CD14-positive monocyte (primary cell): ENCODE measurements at regions not wholly inside any gene's neighbourhood (a gene's known extent, or its start where the extent isn't known, plus 50 kb on each side); places are given as distances from the start of the nearest gene placed in this dataset.

Experiments used
- DNase-seq, 3 donors: peaks; one replicate each; pipeline ENCODE4 v3.0.0-alpha.2; 2011 to 2022
- H2AFZ ChIP-seq: 2 replicates; pipeline ENCODE4 v1.6.0; 2012; ENCODE audit warnings: mild to moderate bottlenecking, low read depth, low read length, inconsistent platforms; ENCODE audit not compliant: insufficient read depth, poor library complexity, severe bottlenecking
- H3K27ac ChIP-seq, 2 donors: 1 replicate in 1 of 2; 2 replicates in 1 of 2; pipeline ENCODE4 v1.5.1; 2012 to 2013; ENCODE audit warnings: low read length in 2 of 2, control low read depth in 1 of 2, inconsistent platforms in 1 of 2, low read depth in 1 of 2, mild to moderate bottlenecking in 1 of 2
- H3K27me3 ChIP-seq, 2 donors: one replicate each; pipeline versions ENCODE4 v1.6.0 to v1.6.1; 2011 to 2013; ENCODE audit warnings: low read length in 2 of 2; ENCODE audit not compliant: control insufficient read depth in 2 of 2, insufficient read depth in 2 of 2
- H3K36me3 ChIP-seq, 2 donors: replicated peaks in 1 of 2; 1 replicate in 1 of 2; 2 replicates in 1 of 2; pipeline versions ENCODE4 v1.5.1 to v1.6.1; 2012 to 2013; ENCODE audit warnings: low read length in 2 of 2, control low read depth in 1 of 2, inconsistent platforms in 1 of 2, mild to moderate bottlenecking in 1 of 2; ENCODE audit not compliant: insufficient read depth in 2 of 2, control insufficient read depth in 1 of 2
- H3K4me1 ChIP-seq, 2 donors: 1 replicate in 1 of 2; 2 replicates in 1 of 2; pipeline versions ENCODE4 v1.5.1 to v1.6.1; 2012 to 2013; ENCODE audit warnings: low read length in 2 of 2, control low read depth in 1 of 2, inconsistent platforms in 1 of 2, mild to moderate bottlenecking in 1 of 2, moderate library complexity in 1 of 2; ENCODE audit not compliant: insufficient read depth in 2 of 2, control insufficient read depth in 1 of 2
- H3K4me2 ChIP-seq: replicated peaks from 2 replicates; pipeline ENCODE3; 2012; ENCODE audit warnings: low read length, moderate library complexity, mild to moderate bottlenecking; ENCODE audit not compliant: poor library complexity, severe bottlenecking; ENCODE audit errors: extremely low read depth
- H3K4me3 ChIP-seq, 3 experiments: fragments of 200-600 bp in 1 of 3; sonication (generic) in 1 of 3; replicated peaks in 1 of 3; 1 replicate in 2 of 3; 2 replicates in 1 of 3; pipeline ENCODE4 v1.5.1; 2011 to 2013; ENCODE audit warnings: low read length in 3 of 3, mild to moderate bottlenecking in 3 of 3, control low read depth in 2 of 3, low read depth in 2 of 3, inconsistent platforms in 1 of 3, moderate library complexity in 1 of 3
- H3K79me2 ChIP-seq: 2 replicates; pipeline ENCODE4 v1.6.0; 2012; ENCODE audit warnings: mild to moderate bottlenecking, control low read depth, inconsistent platforms, low read length, moderate library complexity; ENCODE audit not compliant: insufficient read depth
- H3K9ac ChIP-seq: 2 replicates; pipeline ENCODE4 v1.6.0; 2017; ENCODE audit warnings: low read length, mild to moderate bottlenecking; ENCODE audit not compliant: insufficient read depth, poor library complexity, severe bottlenecking
- H3K9me3 ChIP-seq, 2 donors: replicated peaks in 1 of 2; 1 replicate in 1 of 2; 2 replicates in 1 of 2; pipeline versions ENCODE4 v1.5.1 to v1.6.1; 2012 to 2013; ENCODE audit warnings: low read length in 2 of 2, control low read depth in 1 of 2; ENCODE audit not compliant: control insufficient read depth in 1 of 2, insufficient read depth in 1 of 2
- H4K20me1 ChIP-seq: 2 replicates; pipeline ENCODE4 v1.6.0; 2012; ENCODE audit warnings: mild to moderate bottlenecking, low read length, control low read depth, moderate library complexity; ENCODE audit not compliant: insufficient read depth
- H3K27ac Mint-ChIP-seq, 7 donors: one replicate each; pipeline ENCODE4 v1.8.0; 2020; ENCODE audit warnings: mild to moderate bottlenecking in 7 of 7, mixed read lengths in 7 of 7, moderate library complexity in 6 of 7, inconsistent platforms in 2 of 7
- H3K27me3 Mint-ChIP-seq, 3 donors: one replicate each; pipeline ENCODE4 v1.8.0; 2021 to 2022; ENCODE audit warnings: low read depth in 3 of 3, mild to moderate bottlenecking in 3 of 3, mixed read lengths in 3 of 3, moderate library complexity in 3 of 3, inconsistent platforms in 1 of 3
- H3K36me3 Mint-ChIP-seq, 2 donors: one replicate each; pipeline ENCODE4 v1.8.0; 2020; ENCODE audit warnings: mixed read lengths in 2 of 2, inconsistent platforms in 1 of 2, mild to moderate bottlenecking in 1 of 2
- H3K4me1 Mint-ChIP-seq: one replicate; pipeline ENCODE4 v1.8.0; 2020; ENCODE audit warnings: mild to moderate bottlenecking, mixed read lengths
- H3K4me3 Mint-ChIP-seq, 2 donors: one replicate each; pipeline ENCODE4 v1.8.0; 2020; ENCODE audit warnings: mild to moderate bottlenecking in 2 of 2, mixed read lengths in 2 of 2, moderate library complexity in 1 of 2
- H3K9me3 Mint-ChIP-seq, 7 donors: one replicate each; pipeline ENCODE4 v1.8.0; 2020 to 2022; ENCODE audit warnings: mixed read lengths in 7 of 7, mild to moderate bottlenecking in 6 of 7, moderate library complexity in 6 of 7, inconsistent platforms in 2 of 7
- WGBS: methylation state at CpG from one replicate; pipeline ENCODE4 v1.1.5; 2013; ENCODE audit warnings: missing lambda C conversion rate; ENCODE audit not compliant: insufficient coverage; 5-methylcytosine and 5-hydroxymethylcytosine counted together
- intact Hi-C, 2 donors: fragments of 100-400 bp; cut with micrococcal nuclease; formaldehyde crosslinking; loops; one replicate each; pipeline versions ENCODE4 v1.15.0 to v1.15.1; 2023
- TF ChIP-seq, protein P1 (sequence below): fragments of 200-600 bp; IDR thresholded peaks from one replicate; pipeline ENCODE4 v1.8.0; 2022; ENCODE audit warnings: antibody characterized with exemption, mild to moderate bottlenecking

DNA sequence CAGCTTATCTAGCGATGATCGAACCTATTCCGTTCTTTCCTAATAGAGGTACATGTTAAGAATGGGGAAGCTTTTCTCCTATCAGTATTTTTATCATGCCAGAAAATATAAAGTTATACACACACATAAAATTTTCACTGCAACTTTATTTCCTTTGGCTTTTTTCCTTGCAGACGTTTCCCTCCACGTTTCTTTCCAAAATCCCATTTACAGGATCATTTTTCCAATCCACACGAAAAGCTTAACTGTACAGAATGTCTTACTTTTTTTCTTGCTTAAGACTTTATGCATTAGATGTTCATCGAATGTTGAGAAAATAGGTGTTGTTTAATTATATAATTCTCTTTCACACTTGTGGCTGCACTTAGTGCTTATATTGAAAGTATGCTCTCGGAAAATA is 62.9 kb upstream of the HDGFL1 start:
- no peak overlapping the region for H3K4me3 ChIP-seq
- no peaks in the 10 kb centered on the region for H3K36me3 Mint-ChIP-seq
- H3K27me3 ChIP-seq = no peaks in the 10 kb centered on the region
- no peaks in the 10 kb centered on the region for H4K20me1 ChIP-seq
- intact Hi-C loops = no loop called here
- H3K4me1 ChIP-seq = peaks cover 4 to 5% of the 10 kb centered on the region in 2 donors
- no peak overlapping the region for H3K27ac ChIP-seq
- H3K4me1 Mint-ChIP-seq = peaks cover 7% of the 10 kb centered on the region
- no peak overlapping the region for H3K9ac ChIP-seq
- H3K9me3 ChIP-seq = no peaks in the 10 kb centered on the region
- H3K4me2 ChIP-seq = no peak overlapping the region
- no peaks in the 10 kb centered on the region for H3K27me3 Mint-ChIP-seq
- no peak for DNase-seq
- no peak overlapping the region for H3K4me3 Mint-ChIP-seq
- no peaks in the 10 kb centered on the region for H3K79me2 ChIP-seq
- TF ChIP-seq, protein P1, sequence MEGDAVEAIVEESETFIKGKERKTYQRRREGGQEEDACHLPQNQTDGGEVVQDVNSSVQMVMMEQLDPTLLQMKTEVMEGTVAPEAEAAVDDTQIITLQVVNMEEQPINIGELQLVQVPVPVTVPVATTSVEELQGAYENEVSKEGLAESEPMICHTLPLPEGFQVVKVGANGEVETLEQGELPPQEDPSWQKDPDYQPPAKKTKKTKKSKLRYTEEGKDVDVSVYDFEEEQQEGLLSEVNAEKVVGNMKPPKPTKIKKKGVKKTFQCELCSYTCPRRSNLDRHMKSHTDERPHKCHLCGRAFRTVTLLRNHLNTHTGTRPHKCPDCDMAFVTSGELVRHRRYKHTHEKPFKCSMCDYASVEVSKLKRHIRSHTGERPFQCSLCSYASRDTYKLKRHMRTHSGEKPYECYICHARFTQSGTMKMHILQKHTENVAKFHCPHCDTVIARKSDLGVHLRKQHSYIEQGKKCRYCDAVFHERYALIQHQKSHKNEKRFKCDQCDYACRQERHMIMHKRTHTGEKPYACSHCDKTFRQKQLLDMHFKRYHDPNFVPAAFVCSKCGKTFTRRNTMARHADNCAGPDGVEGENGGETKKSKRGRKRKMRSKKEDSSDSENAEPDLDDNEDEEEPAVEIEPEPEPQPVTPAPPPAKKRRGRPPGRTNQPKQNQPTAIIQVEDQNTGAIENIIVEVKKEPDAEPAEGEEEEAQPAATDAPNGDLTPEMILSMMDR = no peak
- WGBS = 100% methylated on average over 2 of the region's 8 CpGs
- H3K36me3 ChIP-seq = no peaks in the 10 kb centered on the region
- H2AFZ ChIP-seq = no peak overlapping the region
- peaks cover 0 to 7% (median 0%) of the 10 kb centered on the region in 7 donors for H3K9me3 Mint-ChIP-seq
- H3K27ac Mint-ChIP-seq = no peak overlapping the region

DNA sequence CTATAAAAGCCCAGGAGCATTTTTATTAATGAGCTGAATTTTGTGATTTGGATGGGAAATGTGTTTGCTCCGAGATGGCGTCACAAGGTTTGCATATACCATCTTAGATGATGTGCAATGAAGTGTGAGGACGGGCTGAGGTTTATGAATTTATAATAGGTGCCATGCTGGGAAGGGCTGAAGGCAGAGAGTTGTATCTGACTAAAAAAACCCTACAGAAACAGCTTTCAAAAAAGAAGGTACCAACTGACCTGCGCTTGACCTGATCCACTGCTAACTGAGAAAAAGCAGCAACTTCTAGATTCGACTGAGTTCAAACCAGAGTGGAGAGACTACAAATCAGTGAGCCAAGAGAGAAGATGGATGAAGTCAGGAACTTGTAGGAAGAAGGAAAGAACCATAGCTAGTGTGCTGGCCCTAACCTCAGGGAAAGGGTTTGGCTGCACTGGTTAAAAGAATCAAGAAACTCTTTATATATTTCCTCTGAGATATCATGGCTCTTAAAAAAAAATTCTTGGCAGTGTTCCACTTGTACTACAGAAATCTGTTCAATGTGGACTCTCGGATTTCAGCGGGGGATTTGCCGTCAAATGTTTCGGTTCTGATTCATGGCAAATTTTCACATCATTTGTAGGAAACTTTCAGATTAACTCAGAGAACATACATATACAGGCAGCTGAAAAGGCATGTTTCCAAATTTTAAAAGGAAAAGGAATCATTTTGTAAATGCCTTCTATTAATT is 56.5 kb upstream of the HDGFL1 start:
- Histone ChIP-seq H3K4me1 (no peaks in the 10 kb centered on the region), H3K4me2 (no peak overlapping the region), H3K9me3 (no peaks in the 10 kb centered on the region), H4K20me1 (no peaks in the 10 kb centered on the region), H3K36me3 (no peaks in the 10 kb centered on the region), H3K27ac (no peak overlapping the region), H2AFZ (no peak overlapping the region), H3K4me3 (no peak overlapping the region), H3K27me3 (no peaks in the 10 kb centered on the region), H3K79me2 (no peaks in the 10 kb centered on the region), H3K9ac (no peak overlapping the region)
- no peaks in the 10 kb centered on the region for H3K4me1 Mint-ChIP-seq
- no peaks in the 10 kb centered on the region for H3K36me3 Mint-ChIP-seq
- intact Hi-C loops = no loop called here
- no peak overlapping the region for H3K27ac Mint-ChIP-seq
- H3K4me3 Mint-ChIP-seq = no peak overlapping the region
- no peak for DNase-seq
- 97% methylated on average over 5 of the region's 9 CpGs for WGBS
- TF ChIP-seq, protein P1 = no peak
- H3K27me3 Mint-ChIP-seq = peaks cover 0 to 1% (median 0%) of the 10 kb centered on the region in 3 donors
- peaks cover 0 to 9% (median 3%) of the 10 kb centered on the region in 7 donors for H3K9me3 Mint-ChIP-seq
